DND-41 (cell line): ENCODE measurements at regions not wholly inside any gene's neighbourhood (a gene's known extent, or its start where the extent isn't known, plus 50 kb on each side); places are given as distances from the start of the nearest gene placed in this dataset.

Experiments
- CTCF ChIP-seq: IDR thresholded peaks from 2 replicates; pipeline ENCODE4 v1.5.1; 2012; ENCODE audit warnings: borderline replicate concordance, low read length, moderate library complexity, mild to moderate bottlenecking; ENCODE audit not compliant: poor library complexity, severe bottlenecking; ENCODE audit errors: extremely low read depth
- EZH2 ChIP-seq: IDR thresholded peaks from 3 replicates; pipeline ENCODE4 v1.6.1; 2012; ENCODE audit warnings: borderline replicate concordance, low read depth, mild to moderate bottlenecking, moderate library complexity, low read length, inconsistent platforms; ENCODE audit not compliant: severe bottlenecking

GRCh38 chr9:26685818-26686217 lies 206.8 kb downstream of the CAAP1 start:
- TF ChIP-seq CTCF (no peak), EZH2 (no peak)
